NCI-H226 (cell line): ENCODE measurements at regions not wholly inside any gene's neighbourhood (a gene's known extent, or its start where the extent isn't known, plus 50 kb on each side); places are given as distances from the start of the nearest gene placed in this dataset.
"Not testable (repeated sequence)": the region's sequence is repeated elsewhere in the genome, so short reads cannot be mapped to it uniquely, and the experiment has no call there.

Source experiments
- DNase-seq: peaks from one replicate; pipeline ENCODE4 v3.0.0-alpha.2; 2015

GRCh38 chr1:120277428-120278258 is 101.3 kb upstream of the SEC22B start:
- not testable (repeated sequence) for DNase-seq

DNA sequence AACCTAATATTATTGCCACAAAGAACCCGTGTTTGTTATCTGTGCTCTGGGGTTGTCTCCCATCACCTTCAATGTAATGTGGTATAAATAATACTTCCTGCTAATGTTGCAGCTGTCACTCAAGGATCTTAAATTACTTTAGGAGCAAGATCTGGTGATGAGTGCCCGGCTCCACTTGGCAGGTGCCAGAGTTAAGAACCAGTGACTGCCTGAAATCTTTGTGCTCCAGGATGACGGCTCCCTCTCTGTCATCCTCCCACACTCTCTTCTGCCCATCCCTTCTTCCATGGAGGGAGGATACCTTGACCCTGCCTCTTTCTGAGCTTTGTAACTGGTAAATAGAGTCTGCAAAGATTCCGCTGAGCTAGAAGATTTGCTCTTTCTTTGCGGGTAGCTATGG is 100.4 kb upstream of the SEC22B start:
- not testable (repeated sequence) for DNase-seq

- DNase-seq = not testable (repeated sequence)
Measured at GRCh38 chr1:120274438-120274837, 98.1 kb upstream of the SEC22B start.

DNA sequence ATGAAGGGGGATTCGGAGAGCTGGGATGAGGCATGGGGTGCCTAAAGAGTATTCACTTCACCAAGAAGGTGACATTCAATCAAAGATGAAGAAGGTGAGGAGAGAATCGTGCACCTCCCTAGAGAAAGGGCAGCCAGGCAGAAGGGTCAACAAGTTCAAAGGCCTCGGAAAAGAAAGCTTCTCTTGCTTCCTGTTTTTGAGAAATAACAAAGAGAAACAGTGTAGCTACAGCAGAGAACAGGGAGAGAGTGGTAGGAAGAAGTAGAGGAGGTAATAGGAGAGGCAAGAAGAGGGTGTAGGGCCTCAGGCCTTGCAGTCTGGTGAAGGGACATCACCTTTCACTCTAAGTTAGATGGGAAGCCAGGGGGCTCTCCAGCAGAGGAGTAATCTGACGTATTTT is 97.0 kb upstream of the SEC22B start:
- DNase-seq = not testable (repeated sequence)

- DNase-seq = not testable (repeated sequence)
Measured at GRCh38 chr1:120272242-120272641, 95.9 kb upstream of the SEC22B start.

GRCh38 chr1:120271561-120272221 is 95.4 kb upstream of the SEC22B start:
- DNase-seq = not testable (repeated sequence)

DNA sequence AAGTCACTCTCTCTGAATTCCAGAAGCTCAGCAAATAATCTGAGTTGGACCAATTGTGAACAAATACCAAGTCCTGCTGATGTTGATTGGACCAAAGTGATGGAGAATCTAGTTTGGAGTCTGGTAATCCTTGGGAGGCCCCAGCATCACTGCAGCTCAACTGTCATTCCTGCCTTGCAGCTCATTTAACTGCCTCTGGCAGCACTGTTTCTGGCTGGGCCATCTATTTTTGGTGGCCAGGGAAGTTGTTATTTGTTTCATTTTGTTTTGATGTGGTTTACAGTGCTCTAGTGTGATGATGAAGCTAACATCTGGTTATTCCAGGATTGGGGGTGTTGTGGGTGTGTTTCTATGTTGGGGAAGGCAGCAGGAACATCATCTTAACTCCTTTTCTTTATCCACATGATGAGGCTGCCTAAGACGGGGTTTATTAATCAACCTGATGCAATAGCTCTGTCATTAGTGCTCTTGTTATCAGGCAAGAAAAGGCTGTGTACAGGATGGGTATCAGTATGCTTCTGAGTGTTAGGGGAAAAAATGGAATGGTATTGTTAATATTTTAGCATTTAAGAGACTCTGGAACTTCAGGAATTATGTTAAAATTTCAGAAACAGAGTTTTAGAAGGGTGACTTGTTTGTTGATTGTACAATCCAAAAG is 91.7 kb upstream of the SEC22B start:
- not testable (repeated sequence) for DNase-seq

GRCh38 chr1:120264564-120264963 is 88.2 kb upstream of the SEC22B start:
- DNase-seq = not testable (repeated sequence)

DNA sequence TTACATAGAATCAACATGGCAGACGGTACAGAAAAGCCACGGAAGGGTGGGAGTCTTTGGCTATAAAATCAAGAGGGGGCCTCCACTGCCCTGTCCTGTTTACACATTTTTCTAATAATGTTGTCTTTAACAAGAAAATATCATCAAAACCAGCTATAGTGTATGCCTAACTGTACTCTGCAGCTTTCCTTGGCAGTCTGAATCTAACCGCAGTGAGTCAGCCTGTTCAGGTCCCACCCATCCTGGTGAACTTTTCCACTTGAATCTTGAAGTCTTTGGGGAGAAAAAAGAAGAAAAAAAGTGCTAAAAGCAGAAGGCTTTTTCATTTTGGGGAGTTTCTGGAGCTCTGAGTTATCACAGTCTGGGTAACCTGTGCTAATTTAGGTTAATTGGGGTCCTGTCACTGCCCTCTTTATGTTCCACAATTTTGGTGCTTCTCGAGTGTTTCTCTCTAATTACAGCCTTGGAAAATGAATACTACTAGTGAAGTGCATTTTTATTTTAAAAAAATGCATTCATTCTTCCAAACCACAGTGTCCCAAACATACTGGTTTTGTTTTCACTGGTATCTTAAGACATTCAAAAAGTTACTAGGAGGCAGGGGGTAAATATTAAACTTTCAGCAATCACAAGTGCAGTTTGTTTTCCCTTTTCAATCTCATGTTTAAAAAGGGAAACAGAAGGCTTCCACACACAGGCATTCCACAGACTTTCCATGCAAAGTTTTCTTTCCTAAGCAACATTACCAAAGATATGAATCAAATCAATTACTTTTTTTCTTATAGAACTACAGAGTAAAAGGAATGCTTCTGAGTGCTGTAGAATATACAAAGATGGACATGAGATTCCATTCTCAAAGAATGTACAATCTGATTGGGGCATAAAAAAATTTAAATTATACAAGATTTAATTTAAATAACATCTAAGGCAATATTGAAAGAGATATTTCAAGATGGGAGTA is 86.8 kb upstream of the SEC22B start:
- not testable (repeated sequence) for DNase-seq

DNA sequence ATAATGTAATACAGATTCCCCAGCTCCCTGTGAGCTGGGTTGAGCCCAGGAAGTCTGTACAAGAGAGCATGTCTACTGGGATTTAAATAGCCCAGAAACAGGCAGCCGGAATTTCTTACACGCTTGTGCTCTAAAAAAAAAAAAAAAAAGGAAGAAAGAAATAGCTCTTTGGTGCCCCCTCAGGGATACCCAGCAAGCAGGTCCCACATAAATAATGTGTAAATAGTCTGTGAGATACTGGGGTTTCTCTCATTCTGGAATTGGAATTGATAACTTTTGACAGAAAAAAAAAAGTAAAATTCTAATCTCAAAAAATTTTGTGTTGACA is 81.4 kb upstream of the SEC22B start:
- not testable (repeated sequence) for DNase-seq

DNA sequence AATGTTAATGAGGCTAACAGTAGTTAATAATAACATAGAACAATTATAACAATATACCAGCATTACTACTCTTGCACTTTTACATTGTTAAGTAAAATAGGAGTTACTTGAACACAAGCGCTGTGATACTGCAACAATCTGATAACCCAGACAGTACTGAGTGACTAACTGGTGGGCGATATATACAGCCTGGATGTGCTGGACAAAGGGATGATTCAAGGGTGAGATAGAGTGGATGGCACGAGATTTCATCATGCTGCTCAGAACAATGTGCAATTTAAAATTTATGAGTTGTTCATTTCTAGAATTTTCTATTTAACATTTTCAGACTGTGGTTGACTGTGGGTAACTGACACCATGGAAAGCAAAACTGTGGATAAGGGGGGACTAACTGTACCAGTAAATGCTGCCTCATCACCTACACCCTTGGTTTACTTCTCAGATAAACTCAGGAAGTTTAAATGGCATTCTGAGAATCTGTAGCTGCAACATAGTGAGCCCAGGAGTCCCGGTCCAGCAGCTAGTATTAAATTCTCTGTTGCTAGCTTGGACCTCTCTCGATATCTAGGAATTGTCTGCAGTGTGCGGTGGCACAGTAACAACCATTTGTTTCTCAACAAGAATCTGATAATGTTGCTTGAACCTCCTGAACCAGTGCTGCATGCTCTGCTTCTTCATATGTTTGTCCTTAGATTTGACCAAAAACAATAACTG is 80.9 kb upstream of the SEC22B start:
- not testable (repeated sequence) for DNase-seq

DNA sequence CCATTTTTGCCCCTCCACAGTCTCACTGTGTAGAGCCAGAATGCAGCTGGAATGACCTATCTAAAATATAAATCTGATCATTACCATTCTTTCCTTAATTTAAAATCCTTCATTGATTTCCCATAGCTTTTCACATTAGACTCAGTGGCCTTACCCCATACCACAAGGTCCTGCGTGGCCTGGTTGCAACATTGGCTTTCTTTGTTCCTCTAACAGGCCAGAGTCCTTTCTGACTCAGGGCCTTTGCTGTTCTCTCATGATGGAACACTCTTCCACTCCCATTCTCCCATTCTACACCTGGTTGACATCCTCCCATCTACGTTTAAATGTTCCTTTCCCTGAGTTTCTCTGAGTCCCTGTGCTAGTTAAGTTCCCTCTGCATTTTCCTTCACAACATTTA is 74.4 kb upstream of the SEC22B start:
- not testable (repeated sequence) for DNase-seq

- DNase-seq = not testable (repeated sequence)
Measured at GRCh38 chr1:120248726-120249427, 72.6 kb upstream of the SEC22B start.

- not testable (repeated sequence) for DNase-seq
Measured at GRCh38 chr1:120248203-120248602, 71.9 kb upstream of the SEC22B start.

DNA sequence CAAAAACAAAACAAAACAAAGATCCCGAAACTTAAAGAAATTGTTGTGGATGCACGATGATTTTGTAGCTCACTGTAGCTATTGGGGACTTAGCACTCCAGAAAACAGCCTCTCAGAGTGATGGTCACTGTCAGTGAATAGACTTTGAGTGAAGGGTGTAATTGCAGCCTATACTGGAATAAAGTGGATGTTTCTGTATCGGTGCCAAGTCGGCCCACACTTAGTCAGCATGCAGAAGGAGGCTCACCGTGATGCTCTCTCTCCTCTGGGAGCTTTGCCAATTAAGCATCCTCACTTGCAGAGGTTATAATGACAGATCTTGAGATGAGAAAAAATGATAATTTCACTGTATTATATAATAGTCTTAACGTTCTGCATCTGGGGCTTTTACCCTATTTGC is 67.5 kb upstream of the SEC22B start:
- DNase-seq = not testable (repeated sequence)

GRCh38 chr1:120242582-120242981 is 66.3 kb upstream of the SEC22B start:
- not testable (repeated sequence) for DNase-seq

GRCh38 chr1:120241868-120242267 is 65.5 kb upstream of the SEC22B start:
- not testable (repeated sequence) for DNase-seq

DNA sequence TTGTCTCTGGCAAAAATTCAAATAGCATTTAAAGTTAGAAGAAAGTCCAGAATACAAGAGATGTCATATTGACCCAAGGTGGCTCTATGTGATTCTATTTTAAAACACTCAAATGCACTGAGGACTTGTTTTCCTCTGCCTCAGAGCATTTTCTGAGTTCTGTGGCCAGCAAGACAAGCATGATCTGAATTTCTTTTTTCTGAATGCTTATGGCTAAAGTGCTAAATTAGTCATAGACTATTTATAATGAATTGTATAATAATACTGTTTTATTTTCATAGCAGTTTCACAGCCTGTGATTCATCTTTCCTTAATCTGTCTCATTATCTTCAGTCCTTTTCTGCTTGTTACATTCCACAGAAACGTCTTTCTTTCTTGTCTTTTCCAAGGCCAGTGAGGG is 63.9 kb upstream of the SEC22B start:
- DNase-seq = not testable (repeated sequence)

DNA sequence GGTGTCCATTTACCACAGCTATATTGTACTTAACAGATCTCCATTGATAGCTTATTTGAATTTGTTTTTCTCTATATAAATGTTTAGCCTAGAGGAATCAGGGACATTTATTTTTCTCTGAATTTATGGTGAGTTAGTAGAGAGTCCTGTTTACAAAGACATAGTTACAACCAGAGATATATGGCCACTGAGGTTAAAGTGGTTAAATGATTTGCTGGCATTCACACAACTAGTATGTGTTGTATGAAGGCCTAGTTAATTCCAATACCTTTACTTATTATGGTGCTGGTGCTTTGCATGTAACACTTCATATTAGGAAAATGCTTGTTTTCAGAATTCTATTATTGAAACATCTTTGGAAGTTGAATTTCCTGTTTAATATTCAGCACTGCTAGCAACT is 63.0 kb upstream of the SEC22B start:
- DNase-seq = not testable (repeated sequence)

DNA sequence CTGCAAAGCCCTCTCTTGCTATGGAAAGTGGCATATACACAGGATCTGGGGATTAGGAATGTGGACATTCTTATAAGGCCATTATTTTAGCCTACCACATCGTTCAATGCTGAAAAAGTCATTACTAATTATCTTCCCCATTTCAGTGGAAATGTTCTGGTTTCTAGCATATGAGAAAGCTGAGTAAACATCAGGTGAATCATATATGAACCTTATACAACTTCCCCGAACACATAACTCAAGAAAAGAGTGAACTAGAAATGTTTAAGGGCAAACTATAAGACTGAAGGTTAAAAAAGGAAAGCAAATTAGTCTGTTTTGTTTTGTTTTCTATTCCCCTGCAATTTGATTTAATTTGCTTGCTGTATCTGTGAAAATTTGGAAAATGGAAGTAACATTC is 62.5 kb upstream of the SEC22B start:
- not testable (repeated sequence) for DNase-seq

DNA sequence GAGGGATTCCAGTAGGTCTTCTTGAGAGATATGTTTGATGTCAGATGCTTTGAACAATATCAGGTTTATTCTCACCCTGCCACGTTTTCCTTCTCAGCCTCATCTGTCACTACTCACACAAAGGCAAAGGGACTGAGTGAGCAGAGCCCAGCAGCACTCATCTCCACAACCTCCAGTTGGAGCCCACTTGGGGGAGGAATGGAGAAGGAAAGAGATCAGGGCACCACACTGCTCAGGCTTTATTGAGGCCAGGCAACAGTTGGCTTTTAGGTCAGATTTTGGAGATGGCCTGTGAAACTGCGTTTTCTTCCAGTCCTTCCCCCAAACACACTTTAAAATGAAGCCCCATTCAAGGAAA is 57.3 kb upstream of the SEC22B start:
- not testable (repeated sequence) for DNase-seq
